ENCODE measurements at regions not wholly inside any gene's neighbourhood (a gene's known extent, or its start where the extent isn't known, plus 50 kb on each side); places are given as distances from the start of the nearest gene placed in this dataset.
"Not testable (repeated sequence)": the region's sequence is repeated elsewhere in the genome, so short reads cannot be mapped to it uniquely, and the experiment has no call there.

DNA sequence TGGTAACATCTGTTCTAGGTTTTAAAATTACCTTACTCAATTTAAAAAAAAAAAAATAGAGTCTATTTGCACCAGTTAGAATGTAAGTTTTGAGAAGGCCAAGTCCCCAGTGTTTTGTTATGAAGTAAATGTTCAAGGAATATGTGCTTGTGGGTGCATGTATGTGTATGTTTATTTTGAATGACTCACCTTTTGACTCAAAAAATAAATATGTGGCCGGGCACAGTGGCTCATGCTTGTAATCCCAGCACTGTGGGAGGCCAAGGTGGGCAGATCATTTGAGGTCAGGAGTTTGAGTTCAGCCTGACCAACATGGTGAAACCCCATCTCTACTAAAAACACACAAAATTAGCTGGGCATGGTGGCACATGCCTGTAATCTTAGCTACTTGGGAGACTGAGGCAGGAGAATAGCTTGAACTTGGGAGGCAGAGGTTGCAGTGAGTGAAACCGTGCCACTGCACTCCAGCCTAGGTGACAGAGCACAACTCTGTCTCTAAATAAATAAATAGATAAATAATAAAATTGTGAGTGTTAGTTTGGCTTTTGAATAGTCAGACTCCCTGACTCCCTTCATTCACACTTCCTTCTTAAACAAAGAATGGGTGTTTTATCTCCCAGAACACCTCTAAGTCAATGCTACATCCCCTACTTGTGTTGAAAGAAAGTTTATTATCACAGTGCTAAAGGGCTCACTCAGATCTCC lies 511.3 kb upstream of the PCDH7 start:
- no peak overlapping the region for H3K4me3 ChIP-seq (ENCODE audit: low read depth, low read length)
- DNase-seq (ENCODE audit: low read depth) = no peak
- TF ChIP-seq CTCF (conservative IDR thresholded peaks at IDR 0.05; ENCODE audit: low read depth, low read length) = no peak

- not testable (repeated sequence) for H3K4me3 ChIP-seq (ENCODE audit: low read depth, low read length); DNase-seq (ENCODE audit: low read depth)
Measured at GRCh38 chr4:30215973-30216372, 504.2 kb upstream of the PCDH7 start.

GRCh38 chr4:30245140-30245539 lies 475.0 kb upstream of the PCDH7 start:
- DNase-seq (ENCODE audit: low read depth) = no peak
- no peak for TF ChIP-seq CTCF (conservative IDR thresholded peaks at IDR 0.05; ENCODE audit: low read depth, low read length)
- H3K4me3 ChIP-seq (ENCODE audit: low read depth, low read length) = no peak overlapping the region

DNA sequence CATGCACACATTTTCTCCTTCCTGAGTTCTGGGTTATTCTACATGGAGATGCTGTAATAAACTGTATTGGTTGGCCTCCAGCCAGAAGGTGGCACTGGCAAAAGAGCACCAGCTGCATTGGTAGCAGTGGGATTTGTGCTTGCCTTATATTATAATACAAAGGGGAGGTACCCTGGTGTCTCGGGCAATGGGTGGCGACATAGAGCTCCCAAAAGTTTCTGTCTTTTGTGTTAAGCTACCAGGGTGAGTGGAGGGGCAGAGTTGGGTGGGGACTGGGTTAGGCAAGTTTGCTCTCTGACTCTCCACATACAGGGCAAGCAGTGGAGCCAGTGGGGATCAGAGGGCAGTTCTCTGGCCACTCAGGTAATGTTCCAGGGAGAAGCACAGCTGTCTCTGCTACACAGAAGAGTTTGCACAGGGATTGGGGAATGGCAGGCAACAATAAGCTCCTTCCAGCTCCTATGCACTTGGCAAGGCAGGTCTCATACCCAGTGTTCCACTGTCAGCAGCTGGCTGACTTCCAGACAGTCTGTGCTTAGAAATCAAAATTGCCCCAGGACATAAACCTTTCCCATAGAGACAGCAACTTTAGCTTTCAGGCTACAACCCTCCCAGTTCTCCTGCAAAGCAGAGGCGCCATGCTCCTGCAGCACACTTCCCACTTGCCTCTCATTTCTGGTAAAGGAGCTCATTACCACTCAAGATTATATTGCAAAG lies 463.9 kb upstream of the PCDH7 start:
- no peak for DNase-seq (ENCODE audit: low read depth)
- H3K4me3 ChIP-seq (ENCODE audit: low read depth, low read length) = no peak overlapping the region
- no peak for TF ChIP-seq CTCF (conservative IDR thresholded peaks at IDR 0.05; ENCODE audit: low read depth, low read length)

DNA sequence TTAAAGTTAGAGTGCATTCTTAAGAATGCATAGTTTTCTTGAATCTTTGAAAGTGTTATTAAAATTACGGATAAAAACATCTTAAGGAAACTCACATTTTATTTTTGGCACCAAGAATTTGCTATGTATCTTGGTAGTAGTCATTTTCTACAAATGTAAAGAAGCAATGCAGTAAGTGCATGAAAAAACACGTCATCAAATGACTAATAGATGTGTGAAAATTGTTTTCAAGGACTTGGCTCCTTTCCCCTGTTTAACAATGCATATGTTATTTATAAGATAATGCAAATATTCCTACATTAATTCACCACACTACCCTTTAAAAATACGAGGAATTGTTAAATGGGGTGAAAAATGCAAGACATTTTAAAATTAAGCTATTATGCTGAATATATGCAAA lies 461.2 kb upstream of the PCDH7 start:
- H3K4me3 ChIP-seq (ENCODE audit: low read depth, low read length) = no peak overlapping the region
- DNase-seq (ENCODE audit: low read depth) = no peak

DNA sequence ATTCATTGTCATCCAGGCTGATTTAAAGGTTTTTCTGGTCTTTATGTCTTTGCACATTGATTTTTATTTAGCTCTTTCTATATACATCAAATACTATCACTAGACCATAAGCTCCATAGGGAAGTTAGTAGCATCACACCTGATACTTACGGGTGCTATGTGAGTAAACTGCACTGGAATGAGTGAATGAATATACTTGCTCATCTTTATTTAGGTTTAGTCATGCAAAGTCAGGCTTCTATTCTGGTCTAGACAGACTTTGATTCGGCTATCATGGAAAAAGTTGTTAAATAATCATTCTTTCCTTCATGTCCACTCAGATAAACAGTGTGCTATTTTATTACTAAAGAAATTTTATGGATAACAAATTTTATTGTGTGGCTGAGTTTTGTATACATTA lies 457.8 kb upstream of the PCDH7 start:
- TF ChIP-seq CTCF (conservative IDR thresholded peaks at IDR 0.05; ENCODE audit: low read depth, low read length) = no peak
- DNase-seq (ENCODE audit: low read depth) = no peak
- H3K4me3 ChIP-seq (ENCODE audit: low read depth, low read length) = no peak overlapping the region

More for the DNA sequence above, 461.2 kb upstream of the PCDH7 start:
- TF ChIP-seq CTCF (conservative IDR thresholded peaks at IDR 0.05; ENCODE audit: low read depth, low read length) = no peak

- no peak overlapping the region for H3K4me3 ChIP-seq (ENCODE audit: low read depth, low read length)
- TF ChIP-seq CTCF (conservative IDR thresholded peaks at IDR 0.05; ENCODE audit: low read depth, low read length) = no peak
- DNase-seq (ENCODE audit: low read depth) = no peak
Measured at GRCh38 chr4:30264465-30264864, 455.7 kb upstream of the PCDH7 start.
